ENCODE measurements at regions not wholly inside any gene's neighbourhood (a gene's known extent, or its start where the extent isn't known, plus 50 kb on each side); places are given as distances from the start of the nearest gene placed in this dataset.

- TF ChIP-seq REST (IDR thresholded peaks at IDR 0.05; ENCODE audit: low read depth) (no peak), ATF3 (IDR thresholded peaks at IDR 0.05) (no peak), ZFX (IDR thresholded peaks at IDR 0.05) (no peak)
These were observed 374.7 kb downstream of the LNPK start (continued) for GRCh38 chr2:175627405-175627804.

- BruUV-seq (replicated peaks) = no TSS peak
- H3K27me3 ChIP-seq (ENCODE audit: insufficient read depth, low read length) = no peaks in the 10 kb centered on the region
- no peaks in the 10 kb centered on the region for H3K79me2 ChIP-seq (ENCODE audit: insufficient read depth, low read length)
- intact Hi-C loops (cut with micrococcal nuclease) = no loop called here
- no peak overlapping the region for H3K9ac ChIP-seq (ENCODE audit: low read length)
- no peak for ATAC-seq
- no peak for TF ChIP-seq CBX3 (IDR thresholded peaks at IDR 0.05; ENCODE audit: low read depth)
- no peak for TF ChIP-seq POLR2AphosphoS5 (IDR thresholded peaks at IDR 0.05; ENCODE audit: low read depth, low read length)
- no peak for TF ChIP-seq EZH2phosphoT487 (IDR thresholded peaks at IDR 0.05; ENCODE audit: borderline replicate concordance)
- TF ChIP-seq YY1 (IDR thresholded peaks at IDR 0.05; ENCODE audit: extremely low read depth, insufficient replicate concordance, low read depth, low read length) = no peak
- TF ChIP-seq ZNF274 (IDR thresholded peaks at IDR 0.05; ENCODE audit: low read depth, low read length) = no peak
- POLR2A ChIA-PET = no interaction called here
- no peak for DNase-seq (ENCODE audit: low read depth, low spot score)
- H3K4me3 ChIP-seq (replicated peaks in 1 of 2; ENCODE audit: low read depth in 1 of 2, low read length in 2 of 2) = no peak overlapping the region
- RAD21 ChIA-PET (ENCODE audit: low non-redundant PET in 1 of 2, low total read pairs in 2 of 2, uncharacterized antibody in 2 of 2, unreplicated experiment in 2 of 2) = no interaction called here
- CTCF ChIA-PET = no interaction called here
- H4K20me1 ChIP-seq (ENCODE audit: insufficient read depth) = no peaks in the 10 kb centered on the region
- H3K27ac ChIP-seq (ENCODE audit: low read depth, low read length) = no peak overlapping the region
- no peak overlapping the region for H3K4me2 ChIP-seq (ENCODE audit: low read length)
- no peaks in the 10 kb centered on the region for H3K9me3 ChIP-seq (ENCODE audit: control insufficient read depth in 1 of 2, insufficient read depth in 1 of 2, low read depth in 1 of 2, low read length in 2 of 2)
- H3K4me1 ChIP-seq (ENCODE audit: control insufficient read depth in 1 of 2, insufficient read depth in 2 of 2, low read length in 2 of 2) = no peaks in the 10 kb centered on the region
- H3K36me3 ChIP-seq (ENCODE audit: control insufficient read depth in 1 of 2, insufficient read depth in 2 of 2, low read length in 2 of 2) = no peaks in the 10 kb centered on the region
- no peak overlapping the region for H2AFZ ChIP-seq (ENCODE audit: low read depth, low read length, poor library complexity, severe bottlenecking)
- no peaks in the 10 kb centered on the region for H3K9me2 ChIP-seq (ENCODE audit: insufficient read depth)
These were observed 375.3 kb downstream of the LNPK start for GRCh38 chr2:175626796-175627195.
